ENCODE measurements at regions not wholly inside any gene's neighbourhood (a gene's known extent, or its start where the extent isn't known, plus 50 kb on each side); places are given as distances from the start of the nearest gene placed in this dataset.

DNA sequence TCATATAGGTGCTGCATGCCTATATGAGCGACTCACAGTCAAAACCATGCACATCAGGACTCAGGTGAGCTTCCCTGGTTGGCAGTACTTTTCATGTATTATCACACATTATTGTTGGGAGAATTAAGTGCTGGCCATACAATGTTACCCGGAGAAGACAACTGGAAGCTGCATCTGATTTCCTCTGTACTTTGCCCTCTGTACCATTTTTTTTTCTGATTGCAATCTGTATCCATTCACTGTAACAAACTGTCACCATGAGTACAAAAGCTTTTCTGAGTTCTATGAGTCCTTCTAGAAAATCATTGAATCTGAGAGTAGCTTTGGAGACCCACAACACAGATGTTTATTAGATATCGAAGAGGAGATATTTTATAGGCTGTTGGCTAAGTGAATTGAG is 651.0 kb downstream of the NR2F1-AS1 start:
- Histone ChIP-seq H3K27me3 (ENCODE audit: control insufficient read depth, low read length) (no peaks in the 10 kb centered on the region), H3K4me2 (ENCODE audit: low read length) (no peak overlapping the region), H4K20me1 (ENCODE audit: control insufficient read depth, insufficient read depth, low read depth, low read length) (no peaks in the 10 kb centered on the region), H3F3A (ENCODE audit: control insufficient read depth, insufficient read depth) (no peaks in the 10 kb centered on the region), H3K27ac (ENCODE audit: low read depth, low read length) (no peak overlapping the region), H3K79me2 (ENCODE audit: control insufficient read depth, low read length) (no peaks in the 10 kb centered on the region), H3K4me1 (ENCODE audit: control insufficient read depth, low read length) (no peaks in the 10 kb centered on the region), H3K9me3 (ENCODE audit: control insufficient read depth, insufficient read depth, low read length) (no peaks in the 10 kb centered on the region), H3K4me3 (ENCODE audit: low read length) (no peak overlapping the region), H3K9me2 (replicated peaks; ENCODE audit: control insufficient read depth, low read length) (no peaks in the 10 kb centered on the region), H3K36me3 (ENCODE audit: control insufficient read depth, low read length) (no peaks in the 10 kb centered on the region)
- TF ChIP-seq EZH2phosphoT487 (IDR thresholded peaks at IDR 0.05; ENCODE audit: borderline replicate concordance, low read length), result no peak
- TF ChIP-seq, protein P1, sequence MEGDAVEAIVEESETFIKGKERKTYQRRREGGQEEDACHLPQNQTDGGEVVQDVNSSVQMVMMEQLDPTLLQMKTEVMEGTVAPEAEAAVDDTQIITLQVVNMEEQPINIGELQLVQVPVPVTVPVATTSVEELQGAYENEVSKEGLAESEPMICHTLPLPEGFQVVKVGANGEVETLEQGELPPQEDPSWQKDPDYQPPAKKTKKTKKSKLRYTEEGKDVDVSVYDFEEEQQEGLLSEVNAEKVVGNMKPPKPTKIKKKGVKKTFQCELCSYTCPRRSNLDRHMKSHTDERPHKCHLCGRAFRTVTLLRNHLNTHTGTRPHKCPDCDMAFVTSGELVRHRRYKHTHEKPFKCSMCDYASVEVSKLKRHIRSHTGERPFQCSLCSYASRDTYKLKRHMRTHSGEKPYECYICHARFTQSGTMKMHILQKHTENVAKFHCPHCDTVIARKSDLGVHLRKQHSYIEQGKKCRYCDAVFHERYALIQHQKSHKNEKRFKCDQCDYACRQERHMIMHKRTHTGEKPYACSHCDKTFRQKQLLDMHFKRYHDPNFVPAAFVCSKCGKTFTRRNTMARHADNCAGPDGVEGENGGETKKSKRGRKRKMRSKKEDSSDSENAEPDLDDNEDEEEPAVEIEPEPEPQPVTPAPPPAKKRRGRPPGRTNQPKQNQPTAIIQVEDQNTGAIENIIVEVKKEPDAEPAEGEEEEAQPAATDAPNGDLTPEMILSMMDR (IDR thresholded peaks at IDR 0.05; ENCODE audit: low read depth, low read length, poor library complexity, severe bottlenecking), result no peak

DNA sequence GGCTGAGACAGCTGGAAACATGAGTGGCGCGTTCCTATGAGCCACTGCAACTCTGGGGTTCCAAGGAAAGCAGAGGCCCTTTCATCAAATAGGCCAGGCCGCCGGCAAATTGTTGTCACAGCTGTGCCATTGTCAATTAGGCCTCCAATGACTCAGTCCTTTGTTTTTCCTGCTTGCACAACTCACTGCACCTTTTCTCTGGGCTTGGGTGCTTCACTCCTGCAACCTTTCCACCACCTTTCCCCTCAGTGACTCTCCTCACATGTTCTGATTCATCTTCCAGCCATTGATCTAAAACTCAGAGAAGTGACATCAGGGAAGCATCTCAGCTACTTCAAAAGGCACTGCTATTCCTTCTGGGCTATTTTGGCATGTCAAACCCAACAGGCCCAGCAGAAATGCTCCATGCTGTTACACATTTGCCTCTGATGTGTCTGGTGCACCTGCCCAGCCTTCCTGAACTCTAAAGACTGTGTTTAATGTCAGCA is 653.7 kb downstream of the NR2F1-AS1 start:
- no peak overlapping the region for H3K4me2 ChIP-seq (ENCODE audit: low read length)
- H3K4me1 ChIP-seq (ENCODE audit: control insufficient read depth, low read length), result no peaks in the 10 kb centered on the region
- H4K20me1 ChIP-seq (ENCODE audit: control insufficient read depth, insufficient read depth, low read depth, low read length), result no peaks in the 10 kb centered on the region
- no peaks in the 10 kb centered on the region for H3K9me2 ChIP-seq (replicated peaks; ENCODE audit: control insufficient read depth, low read length)
- TF ChIP-seq, protein P1 (IDR thresholded peaks at IDR 0.05; ENCODE audit: low read depth, low read length, poor library complexity, severe bottlenecking), result no peak
- no peak for TF ChIP-seq EZH2phosphoT487 (IDR thresholded peaks at IDR 0.05; ENCODE audit: borderline replicate concordance, low read length)
- no peaks in the 10 kb centered on the region for H3K36me3 ChIP-seq (ENCODE audit: control insufficient read depth, low read length)
- no peaks in the 10 kb centered on the region for H3K27me3 ChIP-seq (ENCODE audit: control insufficient read depth, low read length)
- no peak overlapping the region for H3K27ac ChIP-seq (ENCODE audit: low read depth, low read length)
- no peaks in the 10 kb centered on the region for H3F3A ChIP-seq (ENCODE audit: control insufficient read depth, insufficient read depth)
- H3K9me3 ChIP-seq (ENCODE audit: control insufficient read depth, insufficient read depth, low read length), result no peaks in the 10 kb centered on the region
- no peaks in the 10 kb centered on the region for H3K79me2 ChIP-seq (ENCODE audit: control insufficient read depth, low read length)
- no peak overlapping the region for H3K4me3 ChIP-seq (ENCODE audit: low read length)

DNA sequence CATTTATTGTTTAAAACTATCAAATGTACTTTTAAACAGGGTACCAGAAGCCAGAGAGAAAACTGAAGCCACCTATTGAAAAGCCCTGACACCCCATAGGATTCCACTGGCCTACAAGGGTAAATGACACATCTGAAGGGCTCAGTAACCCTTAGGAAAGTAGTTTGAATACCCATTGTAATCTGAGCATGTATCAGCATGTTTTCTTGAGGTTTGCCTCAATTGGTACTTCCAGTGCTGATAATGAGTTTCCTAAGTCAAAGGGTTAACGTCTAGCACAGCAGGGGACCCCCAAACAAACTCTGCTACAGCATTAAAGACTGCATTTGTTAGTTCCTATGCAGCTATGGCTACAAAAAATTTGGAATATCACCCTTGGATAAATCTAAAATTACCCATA is 657.1 kb downstream of the NR2F1-AS1 start:
- Histone ChIP-seq H3K4me1 (ENCODE audit: control insufficient read depth, low read length) (no peaks in the 10 kb centered on the region), H3K9me3 (ENCODE audit: control insufficient read depth, insufficient read depth, low read length) (no peaks in the 10 kb centered on the region), H4K20me1 (ENCODE audit: control insufficient read depth, insufficient read depth, low read depth, low read length) (no peaks in the 10 kb centered on the region), H3F3A (ENCODE audit: control insufficient read depth, insufficient read depth) (no peaks in the 10 kb centered on the region), H3K27ac (ENCODE audit: low read depth, low read length) (no peak overlapping the region), H3K4me2 (ENCODE audit: low read length) (no peak overlapping the region), H3K79me2 (ENCODE audit: control insufficient read depth, low read length) (no peaks in the 10 kb centered on the region), H3K9me2 (replicated peaks; ENCODE audit: control insufficient read depth, low read length) (no peaks in the 10 kb centered on the region), H3K27me3 (ENCODE audit: control insufficient read depth, low read length) (no peaks in the 10 kb centered on the region), H3K36me3 (ENCODE audit: control insufficient read depth, low read length) (no peaks in the 10 kb centered on the region), H3K4me3 (ENCODE audit: low read length) (no peak overlapping the region)
- TF ChIP-seq, protein P1 (IDR thresholded peaks at IDR 0.05; ENCODE audit: low read depth, low read length, poor library complexity, severe bottlenecking), result no peak
- TF ChIP-seq EZH2phosphoT487 (IDR thresholded peaks at IDR 0.05; ENCODE audit: borderline replicate concordance, low read length), result no peak

Data from DOHH2 (cell line).